Choroid plexus epithelial cell (primary cell): ENCODE measurements at regions not wholly inside any gene's neighbourhood (a gene's known extent, or its start where the extent isn't known, plus 50 kb on each side); places are given as distances from the start of the nearest gene placed in this dataset.
A peak's percentile ranks its signal among the peaks of the same experiment; 100 is the strongest.

Experiments
- DNase-seq: peaks from one replicate; pipeline ENCODE4 v3.0.0-alpha.2; 2010; ENCODE audit warnings: low read depth
- H3K4me3 ChIP-seq: 2 replicates; pipeline ENCODE4 v1.5.1; 2011; ENCODE audit warnings: low read depth, mild to moderate bottlenecking, control low read depth, low read length, moderate library complexity
- TF ChIP-seq, protein P1 (sequence below): conservative IDR thresholded peaks from 2 replicates; pipeline ENCODE4 v1.5.1; 2011; ENCODE audit warnings: low read depth, mild to moderate bottlenecking, control low read depth, inconsistent platforms, low read length, moderate library complexity

DNA sequence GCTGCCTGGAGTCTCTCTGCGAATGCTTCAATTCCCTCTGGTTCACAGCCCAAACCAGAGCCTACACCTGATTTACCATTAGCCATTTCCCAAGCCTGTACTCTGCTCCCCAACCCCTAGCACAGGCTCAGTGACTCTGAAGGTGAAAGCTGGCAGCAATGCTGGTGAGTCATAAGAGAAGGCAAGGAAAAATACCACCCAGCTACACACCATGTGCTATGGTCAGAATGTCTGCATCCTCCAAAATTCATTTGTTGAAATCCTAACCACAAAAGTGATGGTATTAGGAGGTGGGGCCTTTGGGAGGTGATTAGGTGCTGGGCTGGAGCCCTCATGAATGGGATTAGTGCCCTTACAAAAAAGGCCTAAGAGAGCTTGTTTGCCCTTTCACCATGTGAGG lies 117.1 kb upstream of the TJP1 start:
- TF ChIP-seq, protein P1, sequence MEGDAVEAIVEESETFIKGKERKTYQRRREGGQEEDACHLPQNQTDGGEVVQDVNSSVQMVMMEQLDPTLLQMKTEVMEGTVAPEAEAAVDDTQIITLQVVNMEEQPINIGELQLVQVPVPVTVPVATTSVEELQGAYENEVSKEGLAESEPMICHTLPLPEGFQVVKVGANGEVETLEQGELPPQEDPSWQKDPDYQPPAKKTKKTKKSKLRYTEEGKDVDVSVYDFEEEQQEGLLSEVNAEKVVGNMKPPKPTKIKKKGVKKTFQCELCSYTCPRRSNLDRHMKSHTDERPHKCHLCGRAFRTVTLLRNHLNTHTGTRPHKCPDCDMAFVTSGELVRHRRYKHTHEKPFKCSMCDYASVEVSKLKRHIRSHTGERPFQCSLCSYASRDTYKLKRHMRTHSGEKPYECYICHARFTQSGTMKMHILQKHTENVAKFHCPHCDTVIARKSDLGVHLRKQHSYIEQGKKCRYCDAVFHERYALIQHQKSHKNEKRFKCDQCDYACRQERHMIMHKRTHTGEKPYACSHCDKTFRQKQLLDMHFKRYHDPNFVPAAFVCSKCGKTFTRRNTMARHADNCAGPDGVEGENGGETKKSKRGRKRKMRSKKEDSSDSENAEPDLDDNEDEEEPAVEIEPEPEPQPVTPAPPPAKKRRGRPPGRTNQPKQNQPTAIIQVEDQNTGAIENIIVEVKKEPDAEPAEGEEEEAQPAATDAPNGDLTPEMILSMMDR: no peak
- no peak overlapping the region for H3K4me3 ChIP-seq
- peak; percentile 36 for DNase-seq

DNA sequence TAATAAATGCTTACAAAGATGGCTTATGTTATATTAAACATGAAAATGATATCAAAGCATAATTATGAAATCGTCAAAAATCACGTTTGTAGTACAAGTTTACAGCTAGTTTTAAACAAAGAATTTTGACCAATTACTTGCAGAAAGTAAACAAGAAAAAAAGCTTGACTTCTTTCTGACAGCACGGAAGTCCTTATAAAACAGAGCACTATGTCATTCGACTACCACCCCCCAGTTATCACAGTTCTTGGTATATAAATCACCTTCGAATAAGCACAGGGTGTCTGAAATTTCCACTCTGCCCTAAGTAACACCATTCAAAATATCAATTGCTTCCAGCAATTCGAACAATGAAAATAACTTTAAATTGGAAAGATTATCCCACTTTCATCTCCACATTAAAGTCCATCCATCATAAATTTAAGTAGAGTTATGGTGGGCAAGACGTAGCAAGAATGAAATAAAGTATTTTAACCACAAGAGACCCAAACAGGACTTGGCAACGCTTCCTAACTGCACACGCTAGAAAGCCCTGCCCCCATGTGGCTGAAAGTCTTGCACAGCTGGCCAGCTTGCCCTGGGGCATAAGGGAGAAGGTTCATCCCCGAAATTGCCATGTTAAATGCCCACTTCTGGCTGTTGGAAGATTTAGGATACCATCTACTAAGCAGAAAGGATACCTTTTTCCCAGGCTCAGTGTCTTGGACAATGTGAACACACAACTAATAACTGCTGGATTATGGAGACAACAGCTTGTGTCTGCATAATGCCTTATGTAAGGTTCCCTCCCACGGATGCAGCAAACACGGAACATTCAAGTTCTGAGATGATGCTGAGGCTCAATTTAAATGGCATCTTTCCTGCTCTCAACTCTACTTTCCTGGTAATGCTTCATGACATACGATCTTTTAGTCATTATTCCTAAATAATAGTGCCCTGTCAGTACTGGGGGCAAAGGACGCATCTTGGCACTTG lies 116.4 kb upstream of the TJP1 start:
- peak; percentile 49 for DNase-seq
- no peak overlapping the region for H3K4me3 ChIP-seq
- TF ChIP-seq, protein P1: peak; percentile 60

DNA sequence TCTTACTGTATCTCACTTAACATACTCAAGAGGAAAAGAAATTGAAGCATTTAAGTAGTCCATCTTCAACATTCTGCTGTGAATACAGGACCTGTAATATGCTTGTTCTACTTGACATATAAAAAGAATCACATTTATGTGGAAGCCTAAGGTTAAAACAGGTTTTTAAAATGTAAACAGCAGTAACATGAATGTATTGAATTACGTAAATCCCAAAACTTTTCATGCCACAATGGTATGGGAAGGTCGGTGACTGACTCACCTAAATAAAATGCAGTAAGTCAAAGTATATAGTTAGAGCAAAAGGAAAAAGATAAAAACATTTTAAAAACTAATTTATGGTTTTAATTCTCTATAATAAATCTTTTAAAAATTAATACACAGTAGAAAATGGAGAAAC lies 115.7 kb upstream of the TJP1 start:
- TF ChIP-seq, protein P1: no peak
- no peak overlapping the region for H3K4me3 ChIP-seq
- peak; percentile 78 for DNase-seq

DNA sequence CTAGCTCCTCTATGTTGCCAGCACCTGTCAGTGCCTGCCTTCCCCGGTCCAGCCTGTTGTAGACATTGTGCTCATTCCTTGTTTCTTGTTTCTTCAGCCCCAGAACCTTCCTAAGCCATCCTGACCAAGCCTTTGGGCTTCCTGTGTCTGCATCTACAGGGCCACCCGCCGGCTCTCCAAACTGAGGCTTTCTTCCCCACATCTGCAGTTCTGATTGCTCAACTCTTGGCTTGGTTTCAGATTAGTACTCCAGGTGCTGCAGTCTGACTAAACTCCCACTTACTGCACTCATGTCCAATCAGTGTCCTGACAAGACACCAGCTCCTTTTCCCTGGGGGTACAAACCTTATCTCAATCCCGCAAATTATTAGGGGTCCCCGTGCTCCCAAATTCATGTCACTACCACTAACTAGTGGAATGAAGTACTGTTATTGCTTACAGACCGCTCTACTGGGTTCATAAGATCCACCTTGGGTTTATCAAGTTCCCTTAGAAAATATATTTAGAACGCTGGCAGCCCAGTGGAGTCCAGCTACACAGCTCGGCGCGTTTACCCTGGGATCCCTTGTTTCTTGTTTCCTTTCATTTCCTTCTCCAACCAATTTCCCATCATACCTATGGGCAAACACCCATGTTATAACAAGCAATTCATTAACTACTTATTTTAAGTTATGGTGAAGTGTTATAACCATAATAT lies 114.2 kb upstream of the TJP1 start:
- DNase-seq: peak; percentile 84
- TF ChIP-seq, protein P1: no peak
- H3K4me3 ChIP-seq: no peak overlapping the region

DNA sequence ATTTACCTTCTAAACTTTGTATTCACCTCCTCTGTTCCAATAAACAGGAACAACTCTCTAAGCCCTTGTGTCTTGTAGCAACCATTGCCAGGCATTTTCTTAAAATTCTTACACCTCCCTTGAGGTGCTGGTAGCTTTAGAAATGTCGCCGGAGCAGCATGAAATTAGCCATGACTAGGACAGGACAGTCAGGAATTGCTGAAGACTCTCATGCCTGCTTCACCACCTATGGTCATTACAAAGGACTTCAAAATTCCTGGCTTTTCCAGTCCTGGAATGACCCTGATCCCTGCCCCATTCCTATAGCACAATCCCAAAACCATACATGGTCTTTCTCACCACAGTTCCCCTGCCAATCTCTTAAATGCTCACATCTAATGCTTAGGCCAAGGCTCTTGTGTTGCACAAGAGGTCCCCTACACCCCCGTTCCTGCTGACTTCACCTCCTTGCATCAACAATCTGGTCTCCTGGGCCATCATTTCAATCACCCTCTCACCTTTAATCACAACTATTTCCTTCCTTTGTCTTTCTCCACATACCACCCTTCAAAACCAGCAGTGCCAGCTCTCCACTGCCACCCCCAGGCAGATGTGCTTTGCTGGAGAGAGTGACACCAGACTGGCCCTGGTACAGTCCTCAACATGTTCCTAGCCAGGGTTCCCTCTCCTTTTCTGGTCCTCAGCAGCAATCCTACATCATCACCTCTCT lies 113.2 kb upstream of the TJP1 start:
- H3K4me3 ChIP-seq: no peak overlapping the region
- TF ChIP-seq, protein P1: peak; percentile 25
- DNase-seq: no peak

DNA sequence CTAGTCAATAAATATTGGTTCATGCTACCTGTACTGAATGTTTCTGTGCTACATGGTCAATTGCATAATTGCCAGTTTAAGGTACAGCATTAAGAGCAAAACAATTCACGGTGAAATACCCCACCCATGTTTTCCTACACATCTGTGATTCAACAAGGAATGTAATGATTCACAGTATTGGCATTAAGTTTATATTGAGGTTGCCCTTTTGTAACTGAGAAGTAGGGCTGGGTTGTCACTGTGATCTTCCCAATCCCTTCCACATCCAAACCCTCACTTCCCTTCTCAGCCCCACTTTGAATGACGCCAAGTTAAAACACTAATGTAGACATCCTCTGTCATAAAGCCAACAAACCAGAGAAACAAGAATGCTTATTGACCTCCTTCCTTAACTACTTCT lies 112.0 kb upstream of the TJP1 start:
- DNase-seq: peak; percentile 85
- no peak overlapping the region for H3K4me3 ChIP-seq
- TF ChIP-seq, protein P1: no peak
